Epithelial cell of esophagus (primary cell): ENCODE measurements at regions not wholly inside any gene's neighbourhood (a gene's known extent, or its start where the extent isn't known, plus 50 kb on each side); places are given as distances from the start of the nearest gene placed in this dataset.

ENCODE experiments used
- DNase-seq: peaks from one replicate; pipeline ENCODE4 v3.0.0; 2010; ENCODE audit warnings: low read depth
- H3K4me3 ChIP-seq: 2 replicates; pipeline ENCODE4 v1.5.1; 2011; ENCODE audit warnings: mild to moderate bottlenecking, low read length, control low read depth
- CTCF ChIP-seq: IDR thresholded peaks from 2 replicates; pipeline ENCODE4 v1.5.1; 2011; ENCODE audit warnings: low read depth, mild to moderate bottlenecking, low read length, control low read depth, inconsistent platforms; ENCODE audit not compliant: insufficient read depth; ENCODE audit errors: missing control alignments

- no peak for TF ChIP-seq CTCF
- no peak for DNase-seq
- no peak overlapping the region for H3K4me3 ChIP-seq
These were observed 176.6 kb upstream of the DAB1 start for GRCh38 chr1:57600424-57600823.

GRCh38 chr1:57599236-57599994 is 175.6 kb upstream of the DAB1 start:
- TF ChIP-seq CTCF: no peak
- H3K4me3 ChIP-seq: no peak overlapping the region
- DNase-seq: no peak

GRCh38 chr1:57597036-57597435 is 173.2 kb upstream of the DAB1 start:
- DNase-seq: no peak
- no peak overlapping the region for H3K4me3 ChIP-seq
- no peak for TF ChIP-seq CTCF

GRCh38 chr1:57594002-57594401 is 170.1 kb upstream of the DAB1 start:
- no peak overlapping the region for H3K4me3 ChIP-seq
- TF ChIP-seq CTCF: no peak
- no peak for DNase-seq

- peak; percentile 92 for DNase-seq
- no peak for TF ChIP-seq CTCF
These were observed 168.0 kb upstream of the DAB1 start for GRCh38 chr1:57591842-57592241.

GRCh38 chr1:57590978-57591377 is 167.1 kb upstream of the DAB1 start:
- no peak overlapping the region for H3K4me3 ChIP-seq
- no peak for TF ChIP-seq CTCF
- peak; percentile 79 for DNase-seq

More at GRCh38 chr1:57591842-57592241, 168.0 kb upstream of the DAB1 start:
- no peak overlapping the region for H3K4me3 ChIP-seq

GRCh38 chr1:57586842-57587241 is 163.0 kb upstream of the DAB1 start:
- no peak for DNase-seq
- no peak for TF ChIP-seq CTCF
- no peak overlapping the region for H3K4me3 ChIP-seq
